Prostate gland (tissue), 2 donors: ENCODE measurements at regions not wholly inside any gene's neighbourhood (a gene's known extent, or its start where the extent isn't known, plus 50 kb on each side); places are given as distances from the start of the nearest gene placed in this dataset.

Experiments used
- POLR2A ChIP-seq: fragments of 450-650 bp; IDR thresholded peaks from one replicate; pipeline ENCODE4 v1.6.1; 2016; ENCODE audit warnings: antibody characterized with exemption, mild to moderate bottlenecking
- TF ChIP-seq, protein P1 (sequence below), 4 experiments: fragments of 200-600 bp in 2 of 4; fragments of 450-650 bp in 2 of 4; sonication (generic) in 2 of 4; IDR thresholded peaks; 1 replicate in 3 of 4; 2 replicates in 1 of 4; pipeline ENCODE4 v1.5.1; 2016 to 2019; ENCODE audit warnings: antibody characterized with exemption in 4 of 4, mild to moderate bottlenecking in 2 of 4, moderate library complexity in 2 of 4

DNA sequence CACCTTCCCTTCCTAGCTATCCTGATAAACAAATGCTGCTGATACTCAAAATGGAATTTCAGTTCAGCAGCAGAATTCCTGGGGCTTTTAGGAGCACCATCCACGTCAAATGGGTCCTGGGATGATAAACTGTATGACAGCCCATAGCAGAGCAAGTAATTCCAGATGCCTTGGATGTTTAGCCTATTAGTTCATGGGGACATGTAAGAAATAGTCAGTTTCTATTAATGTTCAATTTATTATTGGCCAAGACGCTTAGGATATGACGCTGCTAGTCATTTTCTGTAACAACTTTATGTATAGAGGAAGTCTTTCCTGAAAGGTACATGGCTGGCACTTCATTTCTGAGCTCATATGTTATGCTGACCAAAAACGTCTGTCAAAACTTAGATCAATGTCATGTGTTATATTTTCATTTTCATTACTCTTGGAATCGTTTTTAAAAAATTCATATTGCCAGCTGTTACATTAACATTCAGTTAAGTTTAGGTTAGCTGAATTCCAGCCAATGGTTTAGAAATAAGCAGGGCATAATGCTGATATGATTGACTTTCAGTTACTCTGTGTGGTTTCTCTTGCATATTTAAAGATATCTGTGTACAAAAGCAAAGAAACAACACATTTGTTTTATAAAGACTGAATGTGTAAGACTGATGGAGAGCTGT, 243.8 kb downstream of the CSNK1G3 start:
- TF ChIP-seq POLR2A = no peak
- TF ChIP-seq, protein P1, sequence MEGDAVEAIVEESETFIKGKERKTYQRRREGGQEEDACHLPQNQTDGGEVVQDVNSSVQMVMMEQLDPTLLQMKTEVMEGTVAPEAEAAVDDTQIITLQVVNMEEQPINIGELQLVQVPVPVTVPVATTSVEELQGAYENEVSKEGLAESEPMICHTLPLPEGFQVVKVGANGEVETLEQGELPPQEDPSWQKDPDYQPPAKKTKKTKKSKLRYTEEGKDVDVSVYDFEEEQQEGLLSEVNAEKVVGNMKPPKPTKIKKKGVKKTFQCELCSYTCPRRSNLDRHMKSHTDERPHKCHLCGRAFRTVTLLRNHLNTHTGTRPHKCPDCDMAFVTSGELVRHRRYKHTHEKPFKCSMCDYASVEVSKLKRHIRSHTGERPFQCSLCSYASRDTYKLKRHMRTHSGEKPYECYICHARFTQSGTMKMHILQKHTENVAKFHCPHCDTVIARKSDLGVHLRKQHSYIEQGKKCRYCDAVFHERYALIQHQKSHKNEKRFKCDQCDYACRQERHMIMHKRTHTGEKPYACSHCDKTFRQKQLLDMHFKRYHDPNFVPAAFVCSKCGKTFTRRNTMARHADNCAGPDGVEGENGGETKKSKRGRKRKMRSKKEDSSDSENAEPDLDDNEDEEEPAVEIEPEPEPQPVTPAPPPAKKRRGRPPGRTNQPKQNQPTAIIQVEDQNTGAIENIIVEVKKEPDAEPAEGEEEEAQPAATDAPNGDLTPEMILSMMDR (IDR thresholded peaks at IDR 0.05) = no peak
